ENCODE measurements at regions not wholly inside any gene's neighbourhood (a gene's known extent, or its start where the extent isn't known, plus 50 kb on each side); places are given as distances from the start of the nearest gene placed in this dataset.
A peak's percentile ranks its signal among the peaks of the same experiment; 100 is the strongest.
"Not testable (repeated sequence)": the region's sequence is repeated elsewhere in the genome, so short reads cannot be mapped to it uniquely, and the experiment has no call there.

DNA sequence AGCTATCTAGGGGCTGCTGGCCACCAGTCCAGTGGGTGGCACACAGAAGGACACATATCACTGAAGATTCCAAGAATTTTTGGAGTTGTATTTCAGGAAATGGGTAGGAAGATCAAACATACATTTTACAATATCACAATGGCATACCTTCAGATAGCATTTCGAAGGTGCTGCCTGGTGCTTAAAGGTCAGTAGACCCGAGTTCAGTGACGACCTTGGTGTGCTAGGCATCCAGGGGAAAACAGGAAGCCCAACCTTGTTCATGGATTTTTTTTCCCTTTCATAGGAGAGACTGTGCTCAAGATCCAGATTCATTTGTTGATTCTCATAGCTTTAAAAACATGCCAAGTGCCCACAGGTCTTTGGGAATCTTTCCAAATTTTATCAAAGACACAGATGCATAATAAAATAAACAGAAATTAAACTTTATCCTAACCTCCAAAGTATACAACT, 51.0 kb upstream of the RCBTB2 start:
- no peak for DNase-seq (ENCODE audit: low read depth, low spot score)

GRCh38 chr13:48585456-48585840, 52.6 kb upstream of the RCBTB2 start:
- DNase-seq (ENCODE audit: low read depth, low spot score), result no peak

DNA sequence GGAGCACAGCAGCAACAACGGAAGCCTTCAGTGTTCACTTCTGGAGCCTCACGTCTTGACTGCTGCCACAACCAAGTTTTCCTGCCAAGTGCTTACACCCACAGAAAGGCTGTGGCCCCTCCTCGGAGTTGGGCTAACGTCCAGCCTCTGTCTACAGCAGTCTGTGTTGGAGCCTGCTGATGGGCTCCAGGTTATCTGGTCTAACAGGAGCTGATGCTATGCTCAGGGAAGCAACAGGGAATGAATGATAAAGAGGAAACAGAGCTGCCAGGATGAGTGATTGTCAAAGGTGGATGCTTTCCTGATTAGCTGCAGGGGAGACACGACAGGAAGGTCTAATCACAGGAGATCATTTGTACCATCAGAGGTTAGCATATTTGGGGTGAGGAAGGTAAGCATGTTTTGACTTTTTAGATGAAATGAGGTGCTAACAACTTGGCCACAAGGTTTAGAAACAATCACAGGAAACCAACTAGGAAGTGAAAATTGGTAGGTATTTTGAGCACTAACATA, 53.8 kb upstream of the RCBTB2 start:
- no peak for DNase-seq (ENCODE audit: low read depth, low spot score)

GRCh38 chr13:48588120-48588519, 55.2 kb upstream of the RCBTB2 start:
- DNase-seq (ENCODE audit: low read depth, low spot score), result no peak

GRCh38 chr13:48590141-48590901, 57.4 kb upstream of the RCBTB2 start:
- DNase-seq (ENCODE audit: low read depth, low spot score), result no peak

DNA sequence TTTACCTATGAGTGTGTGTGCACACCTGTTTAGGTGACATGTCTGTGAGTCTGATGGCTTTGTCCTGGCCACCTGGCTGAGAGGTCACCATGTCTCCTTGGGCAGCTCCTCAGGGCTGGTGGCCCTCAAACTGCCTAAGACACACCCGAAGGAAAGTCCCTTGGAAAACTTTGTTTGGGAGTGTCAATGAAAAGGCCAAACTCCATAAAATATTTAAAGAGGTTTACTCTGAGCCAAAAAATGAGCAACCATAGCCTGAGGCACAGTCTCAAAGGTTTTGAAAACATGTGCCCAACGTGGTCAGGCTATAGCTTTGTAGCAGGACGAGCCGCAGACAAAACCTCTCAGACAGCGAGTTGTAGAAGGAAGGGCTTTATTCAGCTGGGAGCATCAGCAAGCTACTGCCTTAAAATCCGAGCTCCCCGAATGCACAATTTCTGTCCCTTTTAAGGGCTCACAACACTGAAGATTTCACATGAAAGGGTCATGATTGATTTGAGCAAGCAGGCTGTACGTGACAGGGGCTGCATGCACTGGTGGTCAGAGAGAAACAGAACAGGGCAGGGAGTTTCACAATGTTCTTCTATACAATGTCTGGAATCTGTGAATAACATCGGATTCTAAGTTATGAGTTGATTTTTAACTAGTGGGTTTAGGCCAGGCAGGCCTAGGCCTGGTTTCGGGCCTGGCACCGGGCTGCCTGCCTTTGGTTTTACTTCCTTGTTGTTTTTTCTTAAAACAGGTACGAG, 58.4 kb upstream of the RCBTB2 start:
- DNase-seq (ENCODE audit: low read depth, low spot score), result not testable (repeated sequence)

GRCh38 chr13:48591889-48592687, 59.2 kb upstream of the RCBTB2 start:
- no peak for DNase-seq (ENCODE audit: low read depth, low spot score)

DNA sequence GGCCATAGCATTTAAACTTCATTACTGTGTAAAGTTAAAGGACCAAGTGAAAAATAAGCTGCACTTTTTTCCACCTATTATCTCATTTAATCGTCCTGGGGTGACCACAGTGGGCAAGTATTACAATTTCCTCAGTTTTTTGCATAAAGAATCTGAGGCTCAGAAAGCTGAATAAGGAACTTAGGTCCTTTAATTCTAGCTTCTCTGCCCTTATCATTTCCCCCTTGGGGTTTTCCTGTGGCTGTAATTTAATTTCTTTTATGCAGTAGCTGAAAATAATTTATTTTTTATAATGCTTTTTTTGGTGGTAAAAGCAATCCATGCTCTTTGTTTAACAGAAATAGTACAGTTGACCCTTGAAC, 59.8 kb upstream of the RCBTB2 start:
- no peak for DNase-seq (ENCODE audit: low read depth, low spot score)

DNA sequence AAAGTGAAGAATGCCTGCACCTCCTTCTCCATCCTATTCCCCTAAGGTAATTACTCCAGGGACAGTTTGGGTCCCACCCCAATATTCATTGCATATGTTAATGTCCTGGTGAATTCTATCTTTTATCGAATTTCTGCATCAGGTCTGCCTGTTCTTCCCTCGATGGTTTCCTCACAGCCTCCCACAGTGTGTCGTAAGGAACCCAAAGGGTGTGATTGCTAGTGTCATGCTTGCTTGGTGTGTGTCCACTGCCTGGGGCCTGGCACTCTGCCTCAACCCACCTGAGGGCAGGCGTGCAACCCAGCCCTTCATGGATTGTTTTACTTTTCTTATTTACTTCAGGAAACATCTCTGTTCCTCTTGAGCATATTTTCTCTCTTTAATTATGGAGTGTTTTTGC, 60.2 kb upstream of the CYSLTR2 start:
- DNase-seq (ENCODE audit: low read depth, low spot score), result peak; percentile 13

GRCh38 chr13:48594096-48594815, 59.5 kb upstream of the CYSLTR2 start:
- DNase-seq (ENCODE audit: low read depth, low spot score), result peak; percentile 10

DNA sequence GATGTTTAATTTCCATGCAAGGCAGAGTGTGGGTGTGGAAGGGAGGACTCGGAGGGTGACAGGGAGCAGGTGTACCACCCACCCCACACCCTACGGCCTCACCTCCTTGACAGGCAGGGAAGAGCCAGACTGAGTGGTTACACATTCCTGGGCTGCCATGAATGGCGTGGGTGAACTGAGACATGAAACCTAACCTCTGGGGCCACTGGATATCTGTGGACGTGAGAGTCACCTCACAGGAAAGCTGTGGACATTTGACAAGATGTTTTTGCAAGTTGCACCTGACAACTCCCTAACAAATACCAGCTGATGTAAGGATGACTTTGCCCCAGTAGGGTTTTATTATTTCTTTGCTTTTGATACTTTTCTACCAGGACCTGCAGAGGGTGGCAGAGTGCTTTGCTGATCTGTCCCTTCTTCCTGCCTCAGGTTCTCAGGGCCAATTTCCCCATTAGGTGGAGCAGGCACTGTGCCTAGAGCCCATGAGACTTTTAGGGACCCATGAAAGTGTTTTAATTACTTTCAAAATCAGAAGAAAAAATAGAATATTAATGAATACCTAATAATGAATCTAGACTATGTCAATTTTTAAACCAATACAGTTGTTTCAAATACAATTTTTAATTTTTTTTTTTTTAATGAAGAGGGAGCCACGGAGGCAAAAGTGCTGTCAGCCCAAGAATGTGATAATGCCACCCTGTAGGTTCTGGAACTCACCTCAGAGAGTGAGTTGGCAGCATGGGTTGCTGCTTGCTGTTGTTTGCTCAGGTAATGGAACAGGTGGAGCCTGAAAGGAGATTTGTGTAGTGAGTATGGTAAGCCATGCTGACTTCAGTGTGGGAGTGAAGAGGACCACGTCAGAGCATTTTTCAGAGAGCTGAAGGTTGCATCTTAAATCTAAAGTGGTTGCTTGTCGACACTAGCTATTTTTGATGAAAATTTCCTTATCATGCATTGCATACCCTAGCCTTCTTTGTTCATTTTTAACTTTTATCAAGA, 58.0 kb upstream of the CYSLTR2 start:
- peak; percentile 65 for DNase-seq (ENCODE audit: low read depth, low spot score)

GRCh38 chr13:48600374-48601364, 53.1 kb upstream of the CYSLTR2 start:
- DNase-seq (ENCODE audit: low read depth, low spot score), result peak; percentile 14

DNA sequence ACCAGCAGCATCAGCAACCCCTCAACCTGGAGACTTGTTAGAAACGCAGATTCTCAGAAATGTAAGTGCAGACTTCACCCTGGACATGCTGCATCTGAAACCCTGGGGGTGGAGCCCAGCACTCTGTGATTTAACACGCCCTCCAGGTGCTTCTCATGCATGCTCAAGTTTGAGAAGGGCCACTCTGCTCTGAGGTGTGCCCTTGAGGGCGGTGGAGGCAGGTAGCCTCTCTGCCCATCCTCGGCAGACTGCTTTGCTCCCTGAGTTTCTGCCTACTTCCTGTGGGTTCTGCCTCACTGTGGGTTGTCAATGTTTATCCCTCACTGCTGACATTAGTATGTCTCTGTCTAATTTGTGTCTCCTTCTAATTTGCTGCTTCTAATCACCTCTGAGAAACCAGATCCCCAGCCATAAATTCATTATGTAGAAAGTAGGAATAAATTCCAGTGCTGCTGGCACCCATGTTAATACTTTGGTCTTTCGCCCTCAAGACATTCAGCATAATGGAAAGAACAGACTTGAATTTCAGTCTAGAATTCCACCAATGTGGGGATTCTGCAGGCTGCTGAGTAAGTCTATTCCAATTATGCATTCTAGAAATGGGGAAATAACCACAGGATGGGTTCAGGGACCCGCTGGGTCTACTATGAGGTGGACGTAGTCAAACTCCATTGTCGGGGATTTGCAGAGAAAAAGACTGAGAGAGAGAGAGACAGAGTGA, 51.3 kb upstream of the CYSLTR2 start:
- peak; percentile 13 for DNase-seq (ENCODE audit: low read depth, low spot score)

DNA sequence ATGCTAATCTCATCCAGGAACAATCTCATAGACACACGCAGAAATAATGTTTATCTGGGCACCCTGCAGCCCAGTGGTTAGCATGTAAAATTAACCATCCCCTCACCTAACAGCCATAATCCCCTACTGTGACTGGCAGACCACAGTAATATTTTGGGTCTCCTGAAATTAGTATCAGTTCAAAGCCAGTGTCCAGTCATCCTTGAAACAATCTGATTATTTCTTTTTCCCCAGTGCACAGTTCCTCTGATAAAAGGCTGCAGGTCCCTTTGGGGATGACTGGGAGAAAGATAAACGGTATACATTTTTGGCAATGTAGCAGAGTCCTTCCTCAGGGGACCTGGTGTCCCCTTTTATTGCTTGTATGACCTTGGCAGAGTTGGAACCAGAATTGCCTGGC, 50.4 kb upstream of the CYSLTR2 start:
- no peak for DNase-seq (ENCODE audit: low read depth, low spot score)

Measured in ELF-1 (cell line).